Activated CD4-positive, CD25-positive, alpha-beta regulatory T cell treated with anti-CD3 and anti-CD28 coated beads, Interleukin-2, amount 50 U/mL, for 72 hours (primary cell): ENCODE measurements at regions not wholly inside any gene's neighbourhood (a gene's known extent, or its start where the extent isn't known, plus 50 kb on each side); places are given as distances from the start of the nearest gene placed in this dataset.
"Not testable (repeated sequence)": the region's sequence is repeated elsewhere in the genome, so short reads cannot be mapped to it uniquely, and the experiment has no call there.

Experiments
- DNase-seq: peaks from one replicate; pipeline ENCODE4 v3.0.0; 2021

DNA sequence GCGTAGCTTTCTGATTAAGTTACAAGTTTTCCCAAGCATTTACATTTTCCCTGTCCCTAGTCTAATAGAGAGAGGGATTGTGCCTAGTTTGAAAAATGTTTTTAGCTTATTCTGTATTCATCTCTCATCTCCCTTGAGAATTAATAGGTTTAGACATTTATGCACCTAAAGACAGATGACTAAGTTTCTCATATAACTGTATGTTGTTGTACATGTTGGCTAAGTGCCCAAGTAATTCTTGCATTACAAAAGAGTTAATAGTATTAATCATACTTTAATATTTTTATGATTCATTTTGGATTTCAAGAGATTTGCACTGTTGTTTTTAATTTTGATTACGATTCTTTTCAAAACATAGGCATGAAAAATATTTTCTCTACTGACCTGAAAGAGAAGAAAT lies 109.0 kb upstream of the TBL1XR1 start:
- DNase-seq: no peak

DNA sequence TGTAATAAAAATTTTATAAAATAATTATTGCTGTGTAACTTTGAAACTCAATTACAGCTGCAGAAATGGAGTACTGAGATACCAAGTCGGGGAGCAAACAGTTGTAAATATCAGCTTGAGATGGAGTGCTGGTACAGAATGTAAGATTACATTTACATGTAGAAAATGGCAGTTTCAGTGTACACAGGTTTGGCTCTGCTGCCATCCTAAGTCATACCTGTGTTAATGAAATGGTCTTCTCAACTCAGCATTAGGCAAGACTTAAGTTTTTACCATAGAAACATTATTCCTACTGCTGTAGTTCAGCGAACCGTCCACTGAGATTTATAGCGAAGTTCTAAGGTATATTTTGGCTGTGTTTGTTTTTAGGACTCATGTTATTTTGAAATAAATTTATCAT lies 110.1 kb upstream of the TBL1XR1 start:
- no peak for DNase-seq

DNA sequence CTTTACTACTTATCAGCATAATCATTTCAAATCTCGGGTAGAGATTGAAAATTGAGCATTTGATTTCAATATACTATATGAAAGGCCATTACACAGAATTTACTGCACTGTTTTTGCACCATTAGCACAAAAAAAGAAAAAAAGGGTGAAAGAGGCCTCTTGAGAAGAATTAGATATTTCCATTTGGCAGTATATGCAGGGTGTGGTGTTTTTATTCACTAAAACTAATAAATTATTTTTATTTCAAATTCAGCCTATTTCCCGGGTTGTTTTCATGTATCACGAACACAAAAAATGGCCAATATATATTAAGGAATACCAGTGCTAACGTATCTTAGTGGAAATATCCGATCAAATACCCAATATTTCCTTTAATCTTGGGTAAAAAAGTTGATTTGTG lies 110.5 kb upstream of the TBL1XR1 start:
- DNase-seq: no peak

DNA sequence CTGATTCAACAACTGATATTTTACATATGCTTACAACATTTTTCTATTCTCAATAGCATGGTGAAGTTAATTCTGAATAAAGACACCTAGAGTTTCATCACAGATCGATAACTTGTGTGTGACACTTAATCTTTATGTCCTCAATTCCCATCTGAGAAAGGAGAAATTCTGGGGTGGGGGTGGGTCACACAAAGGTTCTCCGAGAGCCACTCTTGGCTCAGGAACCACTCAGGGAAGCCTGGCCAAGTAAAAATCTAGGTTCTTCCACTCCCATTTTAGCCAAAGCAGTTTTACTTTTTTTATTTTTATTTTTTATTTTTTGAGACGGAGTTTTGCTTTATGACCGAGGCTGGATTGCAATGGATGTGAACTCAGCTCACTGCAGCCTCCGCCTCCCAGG lies 111.0 kb upstream of the TBL1XR1 start:
- DNase-seq: no peak

DNA sequence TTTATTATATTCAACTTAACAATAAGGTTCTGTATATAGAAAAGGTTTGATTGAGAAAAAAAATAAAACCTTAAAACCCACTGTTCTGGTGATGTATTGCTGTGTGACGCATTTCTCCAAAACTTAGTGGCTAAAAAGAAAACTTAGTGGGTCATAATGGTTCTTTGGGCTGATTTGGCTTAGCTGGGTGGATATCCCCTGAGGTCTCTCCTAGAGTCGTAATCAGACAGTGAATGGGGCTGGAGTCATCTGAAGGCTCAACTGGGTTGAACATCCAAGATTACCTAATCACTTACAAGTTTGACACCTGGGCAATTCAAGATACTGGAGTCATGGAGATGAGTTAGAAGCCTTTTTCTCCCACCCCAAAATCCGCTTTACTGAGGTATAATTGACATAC lies 111.6 kb upstream of the TBL1XR1 start:
- DNase-seq: no peak

DNA sequence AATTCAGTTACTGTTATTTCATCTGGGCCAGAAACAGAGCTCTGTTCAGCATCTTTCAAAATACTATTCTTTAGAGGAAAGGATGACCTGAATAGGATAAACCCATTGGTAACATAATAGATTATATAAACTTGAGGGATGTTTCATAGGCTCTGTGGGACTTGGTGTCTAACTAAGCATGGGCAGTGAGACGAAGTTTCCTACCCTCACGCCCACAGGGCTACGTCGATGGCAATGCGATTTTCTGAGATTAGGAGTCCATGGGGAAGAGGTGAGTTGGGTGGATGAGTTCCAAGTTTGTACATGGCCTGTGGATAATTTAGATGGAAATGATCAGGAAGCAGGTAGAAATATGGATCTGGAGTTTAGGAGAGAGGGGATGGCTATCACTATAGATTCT lies 115.2 kb upstream of the TBL1XR1 start:
- no peak for DNase-seq

DNA sequence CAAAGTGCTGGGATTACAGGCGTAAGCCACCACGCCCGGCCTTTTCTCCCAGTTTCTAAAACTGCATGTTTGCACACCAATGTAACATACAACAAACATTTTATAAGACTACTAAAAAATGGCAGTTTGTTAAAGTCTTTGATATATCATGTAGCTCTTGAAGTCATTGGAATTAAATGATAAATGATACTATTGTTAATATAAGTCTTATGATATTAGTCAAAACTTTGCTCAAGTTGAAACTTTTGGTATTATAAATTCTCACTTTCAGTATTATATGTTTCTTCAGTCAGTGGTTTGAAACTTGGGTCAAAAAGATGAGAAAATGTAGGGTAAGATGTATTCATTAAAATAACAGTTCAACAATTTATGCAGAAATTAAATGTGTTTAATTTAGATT lies 117.6 kb upstream of the TBL1XR1 start:
- no peak for DNase-seq

DNA sequence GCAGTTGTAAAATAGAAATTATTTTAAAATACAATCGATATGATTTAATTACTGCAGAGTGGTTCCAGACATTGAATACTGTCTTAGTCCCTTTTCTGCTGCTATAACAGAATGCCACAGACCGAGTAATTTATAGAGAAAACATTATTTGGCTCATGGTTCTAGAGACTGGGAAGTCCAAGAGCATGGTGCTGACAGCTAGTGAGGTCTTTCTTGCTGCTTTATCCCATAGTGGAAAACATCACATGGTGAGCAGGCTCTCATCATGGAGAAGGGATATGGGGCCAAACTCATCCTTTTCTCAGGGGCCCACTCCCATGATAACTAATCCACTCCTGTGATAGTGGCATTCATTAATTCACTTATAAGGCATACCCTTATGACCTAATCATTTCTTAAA lies 120.0 kb upstream of the TBL1XR1 start:
- no peak for DNase-seq

DNA sequence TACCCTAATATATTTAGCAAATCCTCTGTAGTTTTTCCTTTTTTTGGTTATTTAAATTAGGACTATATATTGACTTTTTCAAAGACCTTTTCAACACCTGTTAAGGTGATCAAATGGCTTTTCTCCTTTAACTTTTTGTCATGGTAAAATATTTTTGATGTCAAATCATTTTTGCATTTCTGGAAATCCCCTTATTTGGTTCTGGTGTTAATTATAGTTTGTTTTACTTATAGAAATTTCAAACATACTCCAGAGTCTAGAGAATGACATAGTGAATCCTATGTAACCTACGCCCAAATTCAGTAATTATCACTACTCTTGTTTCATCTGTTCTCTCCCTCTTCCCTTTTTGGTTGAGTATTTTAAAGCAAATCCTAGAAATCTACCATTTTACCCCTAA lies 121.3 kb upstream of the TBL1XR1 start:
- DNase-seq: no peak

DNA sequence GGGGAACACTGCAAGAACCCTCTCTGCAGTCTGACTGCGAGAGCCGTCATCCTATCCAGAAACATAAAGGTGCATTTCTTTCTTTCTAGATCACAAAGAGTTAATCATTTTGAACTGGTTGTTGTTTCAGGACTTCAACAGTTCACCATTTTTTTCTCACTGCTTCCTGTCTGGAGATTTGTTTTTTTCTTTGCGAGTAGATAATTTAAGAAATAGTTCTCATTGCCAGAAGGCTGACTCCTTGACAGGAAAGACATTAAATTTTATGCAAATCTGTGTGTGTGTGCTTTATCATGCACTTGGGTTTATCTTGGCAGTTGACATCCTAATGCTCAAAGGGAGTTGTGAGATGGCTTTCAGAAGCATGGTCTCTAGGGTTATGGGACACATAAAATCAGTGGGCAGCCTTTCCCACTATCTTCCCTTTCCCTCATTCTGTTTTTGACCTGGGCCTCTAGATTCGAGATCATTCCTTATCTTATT lies 123.5 kb upstream of the TBL1XR1 start:
- DNase-seq: no peak

DNA sequence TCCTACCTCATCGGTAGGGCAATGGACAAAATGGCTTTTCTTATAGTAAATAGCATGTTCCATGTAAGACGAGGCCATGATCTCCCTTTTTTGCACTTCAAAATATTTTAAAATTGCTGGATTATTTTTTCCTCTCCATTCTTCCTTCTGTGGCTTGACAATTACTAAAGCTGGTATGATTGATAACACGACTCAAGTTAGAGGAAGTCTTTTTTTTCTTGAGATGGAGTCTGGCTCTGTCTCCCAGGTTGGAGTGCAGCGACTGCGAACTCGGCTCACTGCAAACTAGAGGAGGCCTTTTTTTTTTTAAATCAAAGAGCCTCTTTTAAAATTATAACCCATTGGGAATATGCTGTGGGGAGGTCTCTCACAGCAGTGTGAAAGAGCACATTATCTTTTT lies 124.5 kb upstream of the TBL1XR1 start:
- no peak for DNase-seq

DNA sequence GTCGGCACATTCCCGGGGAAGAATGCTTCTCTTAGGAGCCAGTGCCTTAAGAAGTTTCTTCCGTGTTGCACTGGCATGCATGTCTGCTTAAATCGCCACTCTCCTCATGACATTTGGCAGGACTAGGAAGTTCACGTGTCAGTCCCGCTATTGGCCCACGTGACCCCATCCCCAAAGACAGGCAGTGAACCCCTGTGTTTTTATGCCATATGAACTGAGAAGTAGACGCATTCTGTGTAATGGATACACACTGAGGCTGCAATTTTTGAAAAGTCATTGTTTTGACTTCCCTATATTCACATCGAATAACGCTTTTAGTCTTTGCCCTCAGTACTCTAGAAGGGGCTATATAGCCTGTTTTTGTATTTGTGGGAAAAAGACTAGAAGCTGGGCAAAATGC lies 125.6 kb upstream of the TBL1XR1 start:
- no peak for DNase-seq

DNA sequence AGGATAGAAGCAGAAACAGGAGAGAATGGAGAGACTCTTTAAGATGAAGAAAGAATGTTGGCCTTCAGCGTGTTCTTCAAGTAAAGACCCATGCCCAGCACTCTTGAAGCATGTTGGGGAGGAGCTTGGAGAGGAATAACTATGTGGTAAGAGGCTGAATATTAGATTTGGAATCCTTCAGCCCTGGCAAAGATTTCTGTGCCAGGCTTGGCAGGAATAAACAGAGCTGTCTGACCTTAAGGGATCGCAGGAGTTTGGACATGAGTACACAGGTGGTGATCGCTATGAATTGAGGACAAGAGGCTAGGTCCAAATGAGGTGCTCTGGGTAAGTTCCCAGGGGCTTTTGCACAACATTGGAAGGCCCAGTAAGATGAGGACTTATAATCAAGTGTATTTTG lies 132.6 kb upstream of the TBL1XR1 start:
- DNase-seq: no peak

DNA sequence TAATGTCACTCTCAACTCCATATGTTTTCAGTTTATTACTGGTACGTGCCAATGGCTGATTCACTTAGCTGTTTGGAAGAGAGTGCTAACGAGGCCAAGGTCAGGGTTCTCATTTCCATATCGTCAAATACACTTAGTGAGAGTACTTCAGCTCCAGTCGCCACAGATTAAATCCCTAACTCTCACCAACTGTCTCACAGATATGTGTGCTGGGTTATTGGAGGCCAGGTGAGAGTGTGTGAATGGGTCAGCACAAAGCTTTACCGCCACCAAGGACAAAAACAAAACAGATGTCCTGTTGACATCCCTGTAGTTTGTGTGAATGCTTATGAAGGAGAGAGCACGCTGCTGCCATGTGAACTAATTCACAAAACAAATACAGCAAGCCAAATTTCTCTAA lies 133.5 kb upstream of the TBL1XR1 start:
- no peak for DNase-seq

DNA sequence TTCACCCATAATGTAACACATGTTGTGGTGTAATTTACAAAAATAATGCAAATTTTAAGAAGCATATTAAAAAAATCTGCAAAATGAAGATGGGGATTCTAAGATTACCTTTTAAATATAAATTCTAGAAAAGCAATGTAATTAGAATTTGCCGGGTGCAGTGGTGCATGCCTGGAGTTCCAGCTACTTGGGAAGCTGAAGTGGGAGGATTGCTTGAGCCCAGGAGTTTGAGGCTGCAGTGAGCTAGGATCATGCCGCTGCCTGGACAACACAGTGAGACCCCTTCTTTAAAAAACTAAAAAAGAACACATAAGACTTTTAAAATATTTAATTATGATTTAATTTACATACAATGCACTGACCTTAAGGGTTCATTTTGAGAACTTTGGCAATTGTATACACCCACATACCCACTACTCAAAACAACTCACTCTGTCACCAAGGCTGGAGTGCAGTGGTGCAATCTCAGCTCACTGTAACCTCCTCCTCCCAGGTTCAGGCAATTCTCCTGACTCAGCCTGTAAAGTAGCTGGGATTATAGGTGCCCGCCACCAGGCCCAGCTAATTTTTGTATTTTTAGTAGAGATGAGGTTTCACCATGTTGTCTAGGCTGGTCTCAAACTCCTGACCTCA lies 134.0 kb upstream of the TBL1XR1 start:
- no peak for DNase-seq

DNA sequence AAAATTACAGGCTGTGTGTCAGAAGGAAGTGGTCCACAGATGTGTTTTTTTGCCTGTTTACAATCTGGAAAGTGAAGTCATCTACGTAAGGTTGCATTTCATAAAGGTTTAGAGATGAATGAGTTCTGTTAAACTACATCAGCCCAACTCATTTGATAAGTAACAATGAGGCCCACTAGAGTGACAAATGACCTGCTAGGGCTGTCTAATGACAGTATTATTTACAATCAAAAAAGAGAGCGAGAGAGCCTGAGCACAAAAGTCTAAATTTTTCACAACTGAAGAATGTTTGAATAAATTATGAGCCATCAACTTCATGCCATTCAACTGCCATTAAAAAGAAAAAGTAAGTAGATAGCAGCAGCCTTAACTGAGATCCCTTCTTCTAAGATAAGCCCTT lies 135.7 kb upstream of the TBL1XR1 start:
- no peak for DNase-seq

DNA sequence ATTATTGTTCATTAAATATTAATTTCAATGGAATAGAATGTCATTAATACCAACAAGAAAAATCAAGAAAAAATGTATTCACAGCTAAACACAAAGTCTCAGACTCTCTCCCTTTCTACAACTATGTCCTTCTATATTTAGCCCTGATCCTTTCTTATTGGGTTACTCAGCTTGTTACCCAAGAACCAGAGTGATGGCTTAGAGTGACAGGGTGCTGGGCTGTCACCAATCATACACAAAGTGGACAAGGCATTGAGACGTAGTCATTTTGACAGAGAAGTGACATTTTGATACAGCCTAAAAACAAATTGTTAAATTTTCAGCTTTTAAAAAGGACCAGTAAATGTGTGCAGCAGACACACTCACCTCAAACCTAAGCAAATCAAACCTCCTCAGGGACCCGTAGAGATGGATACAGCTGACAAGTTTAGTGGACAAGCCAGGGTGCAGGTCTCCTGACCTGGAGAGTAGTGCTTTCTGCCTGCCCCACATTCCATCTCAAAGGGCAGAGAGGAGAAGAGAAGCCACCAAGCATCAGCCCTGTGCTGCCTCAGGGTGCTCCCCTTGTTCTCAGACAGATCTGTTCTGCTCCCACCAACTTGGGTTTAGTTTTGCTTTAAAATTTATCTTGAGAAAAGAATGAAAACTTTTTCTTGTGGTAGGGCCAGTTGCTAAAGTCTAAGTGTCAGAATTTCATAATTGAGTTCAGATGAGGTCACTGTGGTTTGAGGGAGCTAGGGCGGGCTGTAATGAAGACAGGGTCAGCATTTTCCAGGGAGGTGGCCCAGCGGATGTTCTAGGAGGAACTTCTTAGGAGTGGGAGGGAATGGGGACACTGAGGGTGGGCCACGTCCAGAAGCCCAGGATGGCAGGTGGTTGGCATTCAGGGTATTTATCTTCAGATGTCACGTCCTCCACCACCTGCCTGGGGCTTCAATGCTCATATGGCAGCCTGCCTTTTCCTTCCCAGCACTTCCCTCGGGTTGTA lies 136.5 kb upstream of the TBL1XR1 start:
- DNase-seq: no peak

DNA sequence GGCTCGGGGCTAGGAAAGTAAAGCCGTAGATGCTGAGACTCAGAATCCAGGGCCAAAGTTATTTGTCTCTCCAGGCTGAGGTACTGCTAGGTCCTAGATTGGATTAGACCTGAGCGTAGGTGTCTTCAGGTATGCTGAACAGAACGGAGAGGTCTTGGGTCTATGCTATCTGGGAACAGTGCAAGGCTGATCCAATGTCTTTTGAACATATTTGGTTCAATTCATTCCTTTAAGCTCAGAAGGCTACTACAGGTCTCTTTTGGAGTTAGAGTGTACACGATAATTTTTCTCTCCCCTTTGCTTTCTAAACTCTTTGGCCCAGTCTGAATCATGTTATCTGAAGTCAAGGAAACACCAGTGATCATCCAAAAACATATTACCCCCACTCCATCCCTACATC lies 137.5 kb upstream of the TBL1XR1 start:
- no peak for DNase-seq

DNA sequence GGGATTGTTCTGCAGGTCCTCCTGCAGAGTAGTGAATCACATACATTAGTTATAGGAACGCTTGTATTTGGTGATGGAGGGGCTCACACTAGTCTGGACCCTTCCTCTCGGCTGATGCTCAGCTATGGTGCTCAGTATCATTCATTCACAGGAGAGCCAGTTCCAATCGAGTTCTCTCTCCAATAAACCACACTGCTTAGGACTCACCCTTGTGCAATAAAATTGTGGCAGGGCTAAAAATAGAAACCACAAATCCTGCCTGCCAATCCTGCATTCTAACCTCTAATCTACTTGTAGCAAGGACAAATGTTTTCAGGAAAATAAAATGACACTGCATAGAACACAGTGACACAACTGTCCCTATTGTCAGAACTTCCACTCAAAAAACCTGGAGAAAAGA lies 138.4 kb upstream of the TBL1XR1 start:
- DNase-seq: no peak

DNA sequence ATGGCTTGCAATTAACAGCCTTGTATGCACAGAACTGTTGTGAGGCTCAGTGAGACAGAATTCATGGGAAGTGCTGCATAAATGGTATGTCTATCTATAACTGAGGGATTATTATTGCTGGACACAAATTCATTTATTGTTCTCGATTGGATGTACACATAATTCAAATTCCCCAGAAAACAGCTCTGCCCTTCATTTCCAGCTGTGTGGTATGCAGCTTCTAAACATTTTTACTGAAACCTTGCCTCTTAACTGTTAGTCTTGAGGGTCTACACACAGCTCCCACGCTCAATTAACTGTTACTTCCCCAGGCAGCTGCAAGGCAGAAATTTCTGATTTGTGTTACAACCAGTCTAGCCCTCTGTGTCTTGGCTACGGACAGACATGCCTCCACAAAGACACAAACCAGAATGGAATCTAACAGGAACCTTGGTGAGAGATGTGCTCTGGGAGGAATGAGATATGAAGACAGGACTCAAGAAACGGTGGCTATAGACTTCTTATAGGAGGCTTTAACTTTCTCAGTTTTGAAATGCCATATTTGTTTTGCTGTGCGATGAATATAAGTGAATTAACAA lies 139.7 kb upstream of the TBL1XR1 start:
- DNase-seq: no peak

DNA sequence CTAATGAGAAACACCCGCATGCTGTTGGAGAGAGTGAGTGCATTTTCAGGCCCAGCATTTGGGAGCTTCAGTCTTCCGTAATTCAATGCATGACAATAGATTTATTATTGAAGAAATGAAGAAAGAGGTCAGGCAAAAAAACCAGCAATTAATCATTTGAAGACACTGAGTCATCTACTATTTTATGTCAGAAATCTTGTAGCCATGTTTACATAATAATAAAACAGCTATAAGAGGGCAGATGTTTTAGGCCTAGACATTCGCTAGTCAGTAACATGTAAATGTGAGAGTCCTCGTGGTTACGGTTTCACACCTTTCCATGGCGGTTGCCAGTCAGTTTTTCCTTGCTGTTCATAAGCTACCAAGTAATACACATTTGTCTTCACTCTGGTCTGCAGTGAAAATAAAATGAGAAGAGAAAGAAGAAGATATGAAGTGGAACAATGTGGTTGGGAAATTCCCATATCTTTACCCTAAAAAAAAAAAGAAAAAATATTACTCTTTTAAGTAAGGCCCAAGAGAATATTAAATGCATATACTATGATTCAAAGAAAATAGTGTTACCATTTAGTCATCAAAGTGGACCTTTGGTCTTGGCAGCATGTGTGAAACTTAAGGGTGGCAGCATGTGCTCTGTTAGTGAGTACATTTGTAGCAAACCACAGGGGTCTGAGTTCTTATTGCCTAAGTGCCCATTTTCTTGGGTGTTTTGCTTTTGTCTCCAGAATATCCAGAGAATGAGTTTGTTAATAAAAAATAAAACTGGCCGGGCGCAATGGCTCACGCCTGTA lies 140.5 kb upstream of the TBL1XR1 start:
- peak; percentile 39 for DNase-seq

DNA sequence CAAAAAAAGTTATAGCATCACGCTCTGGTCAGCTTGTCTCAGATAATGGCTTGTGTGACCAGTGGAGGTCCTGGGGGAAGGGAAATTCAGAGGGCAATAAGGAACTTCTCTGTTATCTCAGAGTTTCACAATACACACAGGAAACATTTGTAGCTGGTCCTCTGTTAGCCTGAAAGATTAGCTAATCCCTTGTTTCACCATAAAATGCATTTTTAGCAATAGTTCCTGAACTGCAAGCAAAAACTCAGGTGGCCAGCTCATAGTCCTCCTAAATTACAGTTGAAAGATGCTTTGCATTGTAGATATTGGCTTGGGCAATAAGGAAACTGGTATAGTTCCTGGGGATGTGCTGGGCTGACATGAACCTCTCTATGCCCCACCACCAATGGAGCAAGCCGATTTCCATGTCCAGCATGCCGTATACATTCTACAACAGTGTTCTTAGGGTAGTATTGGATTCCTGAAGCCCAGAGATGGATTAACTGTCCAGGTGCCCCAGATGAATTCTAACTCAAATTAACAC lies 141.5 kb upstream of the TBL1XR1 start:
- no peak for DNase-seq

DNA sequence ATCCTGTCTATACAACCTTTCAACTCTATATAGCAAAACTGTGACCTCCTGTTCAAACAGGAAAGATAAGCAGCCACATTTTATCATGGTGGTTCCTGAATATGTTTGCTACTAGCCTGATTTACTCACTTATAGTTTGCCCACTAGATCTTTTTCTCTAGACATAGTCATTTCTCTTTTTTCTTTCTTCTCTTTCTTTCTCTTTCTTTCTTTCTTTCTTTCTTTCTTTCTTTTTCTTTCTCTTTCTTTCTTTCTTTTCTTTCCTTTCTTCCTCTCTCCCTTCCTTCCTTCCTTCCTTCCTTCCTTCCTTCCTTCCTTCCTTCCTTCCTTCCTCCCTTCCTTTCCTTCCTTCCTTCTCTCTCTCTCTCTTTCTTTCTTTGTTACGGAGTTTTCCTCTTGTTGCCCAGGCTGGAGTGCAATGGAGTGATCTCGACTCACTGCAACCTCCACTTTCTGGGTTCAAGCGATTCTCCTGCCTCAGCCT lies 142.0 kb upstream of the TBL1XR1 start:
- not testable (repeated sequence) for DNase-seq
